ENCODE measurements at regions not wholly inside any gene's neighbourhood (a gene's known extent, or its start where the extent isn't known, plus 50 kb on each side); places are given as distances from the start of the nearest gene placed in this dataset.

- TF ChIP-seq CTCF (IDR thresholded peaks at IDR 0.05) (no peak), POLR2A (IDR thresholded peaks at IDR 0.05) (no peak)
Observed at GRCh38 chr4:103374758-103375157, 176.6 kb upstream of the CENPE start.
